ENCODE measurements at regions not wholly inside any gene's neighbourhood (a gene's known extent, or its start where the extent isn't known, plus 50 kb on each side); places are given as distances from the start of the nearest gene placed in this dataset.

DNA sequence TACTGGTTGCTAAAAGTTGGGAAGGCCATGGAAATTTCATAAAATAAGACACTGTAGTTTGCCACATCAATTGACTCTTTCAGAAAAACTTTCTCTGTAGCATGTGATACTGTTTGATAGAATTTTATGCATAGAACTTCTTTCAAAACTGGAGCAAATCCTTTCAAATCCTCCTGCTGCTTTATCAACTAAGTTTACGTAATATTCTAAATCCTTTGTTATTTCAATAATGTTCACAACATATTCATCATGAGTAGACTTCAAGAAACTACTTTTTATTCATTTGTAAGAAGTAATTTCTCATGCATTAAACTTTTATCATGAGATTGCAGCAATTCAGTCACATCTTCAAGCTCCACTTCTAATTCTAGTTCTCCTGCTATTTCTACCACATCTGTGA, 199.3 kb downstream of the PCDH18 start:
- Histone ChIP-seq H3K36me3 (ENCODE audit: low read length) (no peaks in the 10 kb centered on the region), H3F3A (ENCODE audit: insufficient read depth) (no peaks in the 10 kb centered on the region), H3K4me3 (ENCODE audit: insufficient read depth, low read length, poor library complexity, severe bottlenecking) (no peak overlapping the region), H3K9me3 (ENCODE audit: insufficient read depth, low read length) (no peaks in the 10 kb centered on the region), H2AFZ (ENCODE audit: low read depth, low read length, severe bottlenecking) (no peak overlapping the region), H3K27ac (ENCODE audit: low read depth, low read length) (no peak overlapping the region), H3K79me2 (ENCODE audit: insufficient read depth, low read length) (no peaks in the 10 kb centered on the region), H3K27me3 (ENCODE audit: low read length) (no peaks in the 10 kb centered on the region), H3K9ac (ENCODE audit: low read length) (no peak overlapping the region), H4K20me1 (ENCODE audit: low read depth, low read length) (no peaks in the 10 kb centered on the region), H3K4me2 (ENCODE audit: low read depth, low read length, poor library complexity, severe bottlenecking) (no peak overlapping the region), H3K9me2 (replicated peaks; ENCODE audit: insufficient read depth, low read length) (no peaks in the 10 kb centered on the region)
- TF ChIP-seq, protein P1, sequence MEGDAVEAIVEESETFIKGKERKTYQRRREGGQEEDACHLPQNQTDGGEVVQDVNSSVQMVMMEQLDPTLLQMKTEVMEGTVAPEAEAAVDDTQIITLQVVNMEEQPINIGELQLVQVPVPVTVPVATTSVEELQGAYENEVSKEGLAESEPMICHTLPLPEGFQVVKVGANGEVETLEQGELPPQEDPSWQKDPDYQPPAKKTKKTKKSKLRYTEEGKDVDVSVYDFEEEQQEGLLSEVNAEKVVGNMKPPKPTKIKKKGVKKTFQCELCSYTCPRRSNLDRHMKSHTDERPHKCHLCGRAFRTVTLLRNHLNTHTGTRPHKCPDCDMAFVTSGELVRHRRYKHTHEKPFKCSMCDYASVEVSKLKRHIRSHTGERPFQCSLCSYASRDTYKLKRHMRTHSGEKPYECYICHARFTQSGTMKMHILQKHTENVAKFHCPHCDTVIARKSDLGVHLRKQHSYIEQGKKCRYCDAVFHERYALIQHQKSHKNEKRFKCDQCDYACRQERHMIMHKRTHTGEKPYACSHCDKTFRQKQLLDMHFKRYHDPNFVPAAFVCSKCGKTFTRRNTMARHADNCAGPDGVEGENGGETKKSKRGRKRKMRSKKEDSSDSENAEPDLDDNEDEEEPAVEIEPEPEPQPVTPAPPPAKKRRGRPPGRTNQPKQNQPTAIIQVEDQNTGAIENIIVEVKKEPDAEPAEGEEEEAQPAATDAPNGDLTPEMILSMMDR (IDR thresholded peaks at IDR 0.05; ENCODE audit: insufficient read depth, low read length, poor library complexity, severe bottlenecking): no peak
- no peak for TF ChIP-seq EZH2phosphoT487 (conservative IDR thresholded peaks at IDR 0.05; ENCODE audit: low read length)

DNA sequence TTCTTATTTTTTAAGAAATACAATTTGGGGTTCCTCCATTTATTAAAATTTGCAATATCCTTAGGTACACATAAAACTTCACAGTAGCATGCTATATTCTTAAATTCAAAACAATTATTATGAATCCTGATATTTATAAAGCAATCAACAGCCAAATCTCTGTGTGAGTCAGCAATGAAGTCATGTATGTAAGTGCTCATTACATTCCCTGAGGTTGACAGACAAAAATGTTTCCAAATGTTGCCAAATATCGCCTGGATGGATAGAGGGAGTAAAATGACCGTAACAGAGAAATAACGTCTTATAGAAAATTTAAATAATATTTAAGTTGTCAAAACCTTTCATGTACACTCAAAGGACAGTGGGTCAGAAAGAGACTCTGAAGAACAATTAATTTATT, 220.0 kb downstream of the PCDH18 start:
- H4K20me1 ChIP-seq (ENCODE audit: low read depth, low read length): no peaks in the 10 kb centered on the region
- H3K9ac ChIP-seq (ENCODE audit: low read length): no peak overlapping the region
- no peaks in the 10 kb centered on the region for H3K27me3 ChIP-seq (ENCODE audit: low read length)
- H3K27ac ChIP-seq (ENCODE audit: low read depth, low read length): no peak overlapping the region
- H3K9me2 ChIP-seq (replicated peaks; ENCODE audit: insufficient read depth, low read length): no peaks in the 10 kb centered on the region
- H3K4me3 ChIP-seq (ENCODE audit: insufficient read depth, low read length, poor library complexity, severe bottlenecking): no peak overlapping the region
- no peaks in the 10 kb centered on the region for H3K9me3 ChIP-seq (ENCODE audit: insufficient read depth, low read length)
- H3K79me2 ChIP-seq (ENCODE audit: insufficient read depth, low read length): no peaks in the 10 kb centered on the region
- H3K4me2 ChIP-seq (ENCODE audit: low read depth, low read length, poor library complexity, severe bottlenecking): no peak overlapping the region
- H3K36me3 ChIP-seq (ENCODE audit: low read length): no peaks in the 10 kb centered on the region
- H2AFZ ChIP-seq (ENCODE audit: low read depth, low read length, severe bottlenecking): no peak overlapping the region
- TF ChIP-seq, protein P1 (IDR thresholded peaks at IDR 0.05; ENCODE audit: insufficient read depth, low read length, poor library complexity, severe bottlenecking): no peak
- no peak for TF ChIP-seq EZH2phosphoT487 (conservative IDR thresholded peaks at IDR 0.05; ENCODE audit: low read length)
- no peaks in the 10 kb centered on the region for H3F3A ChIP-seq (ENCODE audit: insufficient read depth)

DNA sequence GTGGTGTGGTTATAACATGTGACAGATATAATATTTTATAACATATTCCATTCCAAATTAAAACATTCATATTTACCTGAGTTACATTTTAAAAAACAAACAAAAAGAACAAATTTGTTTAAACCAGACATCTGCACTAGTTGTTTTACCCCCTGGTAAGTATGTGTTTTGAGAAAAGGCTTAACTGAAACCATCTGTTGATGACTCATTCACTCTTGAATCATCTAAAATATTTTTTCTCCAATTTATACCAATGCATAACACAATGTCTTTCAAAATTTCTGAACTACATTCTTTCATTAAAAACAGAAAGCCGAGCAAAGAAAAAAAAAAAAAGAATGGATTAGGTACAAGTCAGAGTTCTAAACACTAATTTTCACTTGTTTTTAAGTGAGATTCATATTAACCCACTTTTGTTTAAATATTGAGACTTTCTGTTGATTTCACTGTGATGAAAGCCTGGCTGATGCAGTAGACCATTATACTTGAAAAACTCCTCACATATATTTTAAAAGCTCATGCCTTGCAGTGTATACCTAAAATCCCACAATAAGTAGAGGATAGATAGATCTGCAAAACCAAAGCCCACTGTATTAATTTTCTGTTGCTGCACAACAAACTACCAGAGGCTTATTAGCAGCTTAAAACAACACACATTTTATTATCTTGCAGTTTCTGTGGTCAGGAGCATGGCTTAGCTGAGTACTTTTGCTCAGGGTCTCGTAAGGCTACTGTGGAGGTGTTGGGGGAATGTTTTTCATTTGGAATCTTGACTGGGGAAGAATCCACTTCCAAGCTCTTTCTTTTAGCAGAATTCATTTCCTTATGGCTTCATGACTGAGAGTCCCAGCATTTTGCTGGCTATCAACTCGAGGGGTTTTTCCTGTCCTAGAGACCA, 221.5 kb downstream of the PCDH18 start:
- H2AFZ ChIP-seq (ENCODE audit: low read depth, low read length, severe bottlenecking): no peak overlapping the region
- H3K27ac ChIP-seq (ENCODE audit: low read depth, low read length): no peak overlapping the region
- H3K9me3 ChIP-seq (ENCODE audit: insufficient read depth, low read length): no peaks in the 10 kb centered on the region
- no peaks in the 10 kb centered on the region for H3F3A ChIP-seq (ENCODE audit: insufficient read depth)
- H3K4me3 ChIP-seq (ENCODE audit: insufficient read depth, low read length, poor library complexity, severe bottlenecking): no peak overlapping the region
- H3K9ac ChIP-seq (ENCODE audit: low read length): no peak overlapping the region
- H3K9me2 ChIP-seq (replicated peaks; ENCODE audit: insufficient read depth, low read length): no peaks in the 10 kb centered on the region
- no peaks in the 10 kb centered on the region for H3K27me3 ChIP-seq (ENCODE audit: low read length)
- no peak overlapping the region for H3K4me2 ChIP-seq (ENCODE audit: low read depth, low read length, poor library complexity, severe bottlenecking)
- TF ChIP-seq, protein P1 (IDR thresholded peaks at IDR 0.05; ENCODE audit: insufficient read depth, low read length, poor library complexity, severe bottlenecking): no peak
- no peak for TF ChIP-seq EZH2phosphoT487 (conservative IDR thresholded peaks at IDR 0.05; ENCODE audit: low read length)
- H3K36me3 ChIP-seq (ENCODE audit: low read length): no peaks in the 10 kb centered on the region
- no peaks in the 10 kb centered on the region for H4K20me1 ChIP-seq (ENCODE audit: low read depth, low read length)
- H3K79me2 ChIP-seq (ENCODE audit: insufficient read depth, low read length): no peaks in the 10 kb centered on the region

Measured in SU-DHL-6 (cell line).